ENCODE measurements at regions not wholly inside any gene's neighbourhood (a gene's known extent, or its start where the extent isn't known, plus 50 kb on each side); places are given as distances from the start of the nearest gene placed in this dataset.
A peak's percentile ranks its signal among the peaks of the same experiment; 100 is the strongest.

- TF ChIP-seq, protein P1, sequence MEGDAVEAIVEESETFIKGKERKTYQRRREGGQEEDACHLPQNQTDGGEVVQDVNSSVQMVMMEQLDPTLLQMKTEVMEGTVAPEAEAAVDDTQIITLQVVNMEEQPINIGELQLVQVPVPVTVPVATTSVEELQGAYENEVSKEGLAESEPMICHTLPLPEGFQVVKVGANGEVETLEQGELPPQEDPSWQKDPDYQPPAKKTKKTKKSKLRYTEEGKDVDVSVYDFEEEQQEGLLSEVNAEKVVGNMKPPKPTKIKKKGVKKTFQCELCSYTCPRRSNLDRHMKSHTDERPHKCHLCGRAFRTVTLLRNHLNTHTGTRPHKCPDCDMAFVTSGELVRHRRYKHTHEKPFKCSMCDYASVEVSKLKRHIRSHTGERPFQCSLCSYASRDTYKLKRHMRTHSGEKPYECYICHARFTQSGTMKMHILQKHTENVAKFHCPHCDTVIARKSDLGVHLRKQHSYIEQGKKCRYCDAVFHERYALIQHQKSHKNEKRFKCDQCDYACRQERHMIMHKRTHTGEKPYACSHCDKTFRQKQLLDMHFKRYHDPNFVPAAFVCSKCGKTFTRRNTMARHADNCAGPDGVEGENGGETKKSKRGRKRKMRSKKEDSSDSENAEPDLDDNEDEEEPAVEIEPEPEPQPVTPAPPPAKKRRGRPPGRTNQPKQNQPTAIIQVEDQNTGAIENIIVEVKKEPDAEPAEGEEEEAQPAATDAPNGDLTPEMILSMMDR (IDR thresholded peaks at IDR 0.05; ENCODE audit: unreplicated experiment in 3 of 3) = no peak
- Mint-ChIP-seq H3K27me3 (ENCODE audit: low read depth) (no peaks in the 10 kb centered on the region), H3K27ac (no peak overlapping the region), H3K4me1 (peaks cover 8% of the 10 kb centered on the region), H3K4me3 (no peak overlapping the region), H3K9me3 (no peaks in the 10 kb centered on the region), H3K36me3 (ENCODE audit: low read depth) (no peaks in the 10 kb centered on the region)
These were observed 143.1 kb downstream of the ACTBL2 start for GRCh38 chr5:57339521-57339920.

DNA sequence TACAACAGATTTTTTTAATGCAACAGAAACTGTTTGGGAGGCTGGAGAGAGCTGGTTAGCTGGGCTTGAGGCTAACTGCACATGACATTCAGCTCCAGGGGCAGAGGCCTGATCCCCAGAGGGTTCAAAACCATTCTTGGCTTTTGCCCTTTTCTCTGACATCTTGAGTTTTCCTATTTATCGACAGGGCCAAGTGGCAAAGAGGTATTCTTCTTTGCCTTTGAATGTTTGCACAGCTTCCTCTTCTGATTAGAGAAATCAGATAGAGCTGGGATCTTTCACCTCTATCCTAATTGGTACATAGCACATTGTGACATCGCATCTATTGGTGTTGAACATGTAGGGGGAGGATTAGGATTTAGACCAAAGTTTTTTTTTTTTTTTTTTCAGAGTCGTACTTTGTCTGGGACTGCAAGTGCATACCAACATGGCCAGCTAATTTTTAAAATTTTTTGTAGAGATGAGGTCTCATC lies 143.7 kb downstream of the ACTBL2 start:
- Mint-ChIP-seq H3K36me3 (ENCODE audit: low read depth) (no peaks in the 10 kb centered on the region), H3K4me3 (no peak overlapping the region), H3K27ac (no peak overlapping the region), H3K27me3 (ENCODE audit: low read depth) (no peaks in the 10 kb centered on the region), H3K9me3 (no peaks in the 10 kb centered on the region), H3K4me1 (peaks cover 8% of the 10 kb centered on the region)
- TF ChIP-seq, protein P1 (IDR thresholded peaks at IDR 0.05; ENCODE audit: unreplicated experiment in 3 of 3) = no peak

- H3K9me3 Mint-ChIP-seq = no peaks in the 10 kb centered on the region
- no peaks in the 10 kb centered on the region for H3K36me3 Mint-ChIP-seq (ENCODE audit: low read depth)
- TF ChIP-seq, protein P1 (IDR thresholded peaks at IDR 0.05; ENCODE audit: unreplicated experiment in 3 of 3) = peak in 1 of 3 experiments; percentile 23
- no peak overlapping the region for H3K4me3 Mint-ChIP-seq
- H3K27me3 Mint-ChIP-seq (ENCODE audit: low read depth) = no peaks in the 10 kb centered on the region
- peaks cover 8% of the 10 kb centered on the region for H3K4me1 Mint-ChIP-seq
- H3K27ac Mint-ChIP-seq = no peak overlapping the region
These were observed 144.3 kb downstream of the ACTBL2 start for GRCh38 chr5:57338068-57338867.

DNA sequence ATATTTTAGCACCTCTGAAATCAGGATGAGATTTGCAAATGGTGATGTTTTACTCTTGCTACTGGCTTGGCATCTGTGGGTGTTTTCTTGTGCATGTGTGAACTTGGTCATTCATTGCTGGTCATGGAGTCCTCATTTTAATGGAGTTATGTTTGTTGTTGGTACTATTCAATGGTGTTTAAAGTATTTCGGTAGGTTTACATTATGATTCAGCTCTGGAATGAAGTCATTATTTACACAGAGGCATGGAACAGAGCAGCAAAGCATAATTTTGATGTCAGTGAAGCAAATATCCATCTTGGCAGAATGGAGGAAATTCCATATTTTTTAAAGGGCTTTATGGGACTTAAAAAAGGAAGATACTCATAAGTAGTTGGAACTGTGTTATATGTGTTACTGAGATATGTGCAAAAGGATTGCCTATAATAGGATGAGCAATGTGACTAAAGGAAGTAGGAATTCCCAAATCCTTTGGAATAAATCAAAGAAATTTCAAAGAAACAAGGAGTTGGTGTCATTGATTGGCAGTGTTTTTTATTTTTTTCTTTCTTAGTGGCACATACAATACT lies 147.4 kb downstream of the ACTBL2 start:
- TF ChIP-seq, protein P1 (IDR thresholded peaks at IDR 0.05; ENCODE audit: unreplicated experiment in 3 of 3) = no peak
- Mint-ChIP-seq H3K27ac (no peak overlapping the region), H3K4me3 (no peak overlapping the region), H3K27me3 (ENCODE audit: low read depth) (no peaks in the 10 kb centered on the region), H3K36me3 (ENCODE audit: low read depth) (no peaks in the 10 kb centered on the region), H3K9me3 (no peaks in the 10 kb centered on the region), H3K4me1 (peaks cover 17% of the 10 kb centered on the region)

- Mint-ChIP-seq H3K4me3 (no peak overlapping the region), H3K9me3 (no peaks in the 10 kb centered on the region), H3K27ac (no peak overlapping the region), H3K27me3 (ENCODE audit: low read depth) (no peaks in the 10 kb centered on the region), H3K36me3 (ENCODE audit: low read depth) (no peaks in the 10 kb centered on the region), H3K4me1 (peaks cover 17% of the 10 kb centered on the region)
- TF ChIP-seq, protein P1 (IDR thresholded peaks at IDR 0.05; ENCODE audit: unreplicated experiment in 3 of 3) = no peak
These were observed 148.1 kb downstream of the ACTBL2 start for GRCh38 chr5:57334475-57334874.

Measured in nephron (organoid).